ENCODE measurements at regions not wholly inside any gene's neighbourhood (a gene's known extent, or its start where the extent isn't known, plus 50 kb on each side); places are given as distances from the start of the nearest gene placed in this dataset.

DNA sequence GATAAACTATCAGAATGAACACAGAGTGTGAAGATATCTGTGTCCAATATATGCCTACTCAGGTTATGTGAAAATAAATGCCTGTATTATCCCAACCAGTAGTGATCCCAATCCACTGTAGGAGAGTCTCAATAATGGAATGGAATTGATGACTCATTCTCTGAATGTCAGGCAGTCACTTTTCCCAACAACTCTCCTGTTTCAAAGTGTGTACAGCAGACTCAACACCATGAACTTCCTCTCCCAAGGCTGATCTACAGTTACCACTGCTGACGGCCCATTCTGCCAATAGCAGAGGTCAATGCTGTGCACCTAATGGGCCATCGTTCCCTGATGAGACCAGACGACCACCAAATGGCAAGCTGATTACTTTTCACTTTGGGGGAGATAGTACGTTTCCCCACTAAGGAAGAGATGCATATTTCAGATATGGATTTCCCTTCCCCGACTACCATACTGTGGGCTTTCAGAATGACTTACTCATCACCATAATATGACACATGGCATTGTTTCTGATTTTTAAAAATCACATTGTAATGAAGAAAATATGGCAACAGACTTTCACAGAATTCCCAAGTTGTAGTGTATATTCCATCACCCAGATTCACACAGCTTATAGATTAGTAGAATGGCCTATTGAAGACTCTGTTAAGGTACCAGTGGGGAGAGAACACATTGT is 601.7 kb upstream of the VRK2 start:
- intact Hi-C loops (cut with DNase I; ENCODE audit: low total_unique reads), result no loop called here
- H3K4me1 ChIP-seq, result no peaks in the 10 kb centered on the region
- no peaks in the 10 kb centered on the region for H3K27me3 ChIP-seq
- no peaks in the 10 kb centered on the region for H3K9me3 ChIP-seq
- no peak overlapping the region for H3K27ac ChIP-seq
- H3K4me3 ChIP-seq, result no peak overlapping the region
- H3K36me3 ChIP-seq, result no peaks in the 10 kb centered on the region
- TF ChIP-seq, protein P1, sequence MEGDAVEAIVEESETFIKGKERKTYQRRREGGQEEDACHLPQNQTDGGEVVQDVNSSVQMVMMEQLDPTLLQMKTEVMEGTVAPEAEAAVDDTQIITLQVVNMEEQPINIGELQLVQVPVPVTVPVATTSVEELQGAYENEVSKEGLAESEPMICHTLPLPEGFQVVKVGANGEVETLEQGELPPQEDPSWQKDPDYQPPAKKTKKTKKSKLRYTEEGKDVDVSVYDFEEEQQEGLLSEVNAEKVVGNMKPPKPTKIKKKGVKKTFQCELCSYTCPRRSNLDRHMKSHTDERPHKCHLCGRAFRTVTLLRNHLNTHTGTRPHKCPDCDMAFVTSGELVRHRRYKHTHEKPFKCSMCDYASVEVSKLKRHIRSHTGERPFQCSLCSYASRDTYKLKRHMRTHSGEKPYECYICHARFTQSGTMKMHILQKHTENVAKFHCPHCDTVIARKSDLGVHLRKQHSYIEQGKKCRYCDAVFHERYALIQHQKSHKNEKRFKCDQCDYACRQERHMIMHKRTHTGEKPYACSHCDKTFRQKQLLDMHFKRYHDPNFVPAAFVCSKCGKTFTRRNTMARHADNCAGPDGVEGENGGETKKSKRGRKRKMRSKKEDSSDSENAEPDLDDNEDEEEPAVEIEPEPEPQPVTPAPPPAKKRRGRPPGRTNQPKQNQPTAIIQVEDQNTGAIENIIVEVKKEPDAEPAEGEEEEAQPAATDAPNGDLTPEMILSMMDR (IDR thresholded peaks at IDR 0.05), result no peak
- DNase-seq, result no peak

DNA sequence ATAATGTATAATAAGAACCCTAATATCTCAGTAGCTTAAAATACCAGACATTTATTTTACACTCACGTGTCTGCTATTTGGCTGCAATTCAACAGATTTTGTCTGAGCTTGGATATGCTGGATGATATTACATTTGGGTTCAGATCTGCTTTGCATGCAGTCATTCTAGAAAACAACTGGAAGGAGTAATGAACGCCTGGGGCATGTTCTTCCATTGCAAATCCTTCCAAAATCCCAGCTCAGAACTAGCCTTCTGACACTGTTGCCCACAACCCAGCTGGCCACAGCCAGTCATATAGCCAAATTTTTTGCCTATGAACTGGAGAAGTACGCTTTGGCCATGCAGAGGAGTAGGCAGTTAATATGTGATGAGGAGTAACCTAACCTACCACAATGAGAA is 597.8 kb upstream of the VRK2 start:
- Histone ChIP-seq H3K27ac (no peak overlapping the region), H3K4me3 (no peak overlapping the region), H3K36me3 (no peaks in the 10 kb centered on the region), H3K4me1 (no peaks in the 10 kb centered on the region), H3K9me3 (no peaks in the 10 kb centered on the region), H3K27me3 (no peaks in the 10 kb centered on the region)
- intact Hi-C loops (cut with DNase I; ENCODE audit: low total_unique reads), result no loop called here
- TF ChIP-seq, protein P1 (IDR thresholded peaks at IDR 0.05), result no peak
- DNase-seq, result no peak

DNA sequence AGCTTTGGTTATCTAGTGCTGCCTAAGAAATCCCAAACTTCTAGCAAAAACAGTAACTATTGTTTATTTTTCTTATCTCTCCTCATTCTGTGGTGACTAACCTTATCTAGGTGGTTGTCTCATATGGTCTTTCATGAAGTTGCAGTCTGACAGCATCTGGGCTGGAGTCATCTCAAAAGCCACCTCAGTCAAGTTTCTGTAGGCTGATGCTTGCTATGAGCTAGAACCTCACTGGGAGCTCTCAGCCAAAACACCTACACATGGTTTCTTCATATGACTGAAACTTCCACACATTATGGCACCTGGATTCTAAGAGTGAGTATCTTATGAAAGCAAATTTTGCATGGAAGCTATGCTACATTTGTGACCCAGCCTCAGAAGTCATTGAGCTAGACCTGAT is 596.4 kb upstream of the VRK2 start:
- Histone ChIP-seq H3K36me3 (no peaks in the 10 kb centered on the region), H3K27ac (no peak overlapping the region), H3K4me1 (no peaks in the 10 kb centered on the region), H3K9me3 (no peaks in the 10 kb centered on the region), H3K27me3 (no peaks in the 10 kb centered on the region), H3K4me3 (no peak overlapping the region)
- TF ChIP-seq, protein P1 (IDR thresholded peaks at IDR 0.05), result no peak
- DNase-seq, result no peak
- intact Hi-C loops (cut with DNase I; ENCODE audit: low total_unique reads), result no loop called here

DNA sequence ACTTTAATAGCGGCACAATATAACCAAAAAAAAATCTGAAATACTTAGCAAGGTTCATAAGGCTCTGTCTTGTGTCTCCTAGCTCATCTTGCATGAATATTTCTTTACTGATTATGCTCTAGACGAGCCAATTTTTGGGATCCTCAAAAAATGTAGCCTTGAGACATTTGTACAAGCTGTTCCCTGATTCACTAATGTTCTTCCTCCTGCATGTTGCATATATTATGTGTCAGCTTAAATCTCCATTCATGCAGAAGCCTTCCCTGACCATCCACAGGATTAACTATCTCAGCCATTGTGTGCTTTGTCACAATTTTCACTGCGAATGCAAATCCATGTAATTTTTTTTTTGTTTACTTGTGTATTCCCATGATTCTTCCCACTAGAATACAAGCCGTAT is 594.0 kb upstream of the VRK2 start:
- Histone ChIP-seq H3K27ac (no peak overlapping the region), H3K4me1 (no peaks in the 10 kb centered on the region), H3K9me3 (no peaks in the 10 kb centered on the region), H3K27me3 (no peaks in the 10 kb centered on the region), H3K36me3 (no peaks in the 10 kb centered on the region), H3K4me3 (no peak overlapping the region)
- intact Hi-C loops (cut with DNase I; ENCODE audit: low total_unique reads), result no loop called here
- TF ChIP-seq, protein P1 (IDR thresholded peaks at IDR 0.05), result no peak
- no peak for DNase-seq

DNA sequence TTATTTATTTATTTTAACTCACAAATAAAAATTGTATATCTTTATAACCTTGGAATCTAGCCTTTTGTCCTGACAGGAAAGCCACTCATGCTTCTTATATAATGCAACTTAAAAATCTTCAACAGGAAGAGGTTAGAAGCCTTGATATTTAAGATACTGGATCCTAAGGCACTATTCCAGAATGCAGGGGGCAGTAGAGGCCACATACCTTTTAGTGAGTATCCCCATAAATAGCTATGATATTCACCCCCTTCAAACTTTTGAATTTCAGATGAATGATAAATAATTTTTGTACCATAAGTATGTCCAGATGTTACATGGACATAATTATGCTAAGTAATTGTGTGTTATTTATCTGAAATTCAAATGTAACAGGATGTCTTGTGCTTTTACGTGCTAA is 592.7 kb upstream of the VRK2 start:
- DNase-seq, result no peak
- no peaks in the 10 kb centered on the region for H3K4me1 ChIP-seq
- no peaks in the 10 kb centered on the region for H3K9me3 ChIP-seq
- no peak overlapping the region for H3K27ac ChIP-seq
- no peak overlapping the region for H3K4me3 ChIP-seq
- TF ChIP-seq, protein P1 (IDR thresholded peaks at IDR 0.05), result no peak
- intact Hi-C loops (cut with DNase I; ENCODE audit: low total_unique reads), result no loop called here
- no peaks in the 10 kb centered on the region for H3K27me3 ChIP-seq
- no peaks in the 10 kb centered on the region for H3K36me3 ChIP-seq

Data from tibial artery (tissue), 4 donors.